Progenitor cell of endocrine pancreas (in vitro differentiated cells): ENCODE measurements at regions not wholly inside any gene's neighbourhood (a gene's known extent, or its start where the extent isn't known, plus 50 kb on each side); places are given as distances from the start of the nearest gene placed in this dataset.

Source experiments
- DNase-seq: peaks from one replicate; pipeline ENCODE4 v3.0.0; 2021; ENCODE audit warnings: low spot score; ENCODE audit not compliant: unreplicated experiment
- H3K27ac Mint-ChIP-seq: 2 replicates; pipeline ENCODE4 v1.8.0; 2021; ENCODE audit warnings: mild to moderate bottlenecking, moderate library complexity, mixed read lengths
- H3K27me3 Mint-ChIP-seq: 2 replicates; pipeline ENCODE4 v1.8.0; 2021; ENCODE audit warnings: mixed read lengths
- H3K36me3 Mint-ChIP-seq: 2 replicates; pipeline ENCODE4 v1.8.0; 2022; ENCODE audit warnings: mixed read lengths; ENCODE audit not compliant: insufficient read depth
- H3K4me1 Mint-ChIP-seq: 2 replicates; pipeline ENCODE4 v1.8.0; 2021; ENCODE audit warnings: low read depth, mixed read lengths
- H3K4me3 Mint-ChIP-seq: 2 replicates; pipeline ENCODE4 v1.8.0; 2021; ENCODE audit warnings: low read depth, mild to moderate bottlenecking, moderate library complexity, mixed read lengths
- H3K9me3 Mint-ChIP-seq: 2 replicates; pipeline ENCODE4 v1.8.0; 2021; ENCODE audit warnings: low read depth, mixed read lengths
- TF ChIP-seq, protein P1 (sequence below): fragments of 200-600 bp; sonication (generic); IDR thresholded peaks from one replicate; pipeline ENCODE4 v1.5.0; 2021; ENCODE audit warnings: antibody characterized with exemption, mild to moderate bottlenecking; ENCODE audit not compliant: unreplicated experiment

DNA sequence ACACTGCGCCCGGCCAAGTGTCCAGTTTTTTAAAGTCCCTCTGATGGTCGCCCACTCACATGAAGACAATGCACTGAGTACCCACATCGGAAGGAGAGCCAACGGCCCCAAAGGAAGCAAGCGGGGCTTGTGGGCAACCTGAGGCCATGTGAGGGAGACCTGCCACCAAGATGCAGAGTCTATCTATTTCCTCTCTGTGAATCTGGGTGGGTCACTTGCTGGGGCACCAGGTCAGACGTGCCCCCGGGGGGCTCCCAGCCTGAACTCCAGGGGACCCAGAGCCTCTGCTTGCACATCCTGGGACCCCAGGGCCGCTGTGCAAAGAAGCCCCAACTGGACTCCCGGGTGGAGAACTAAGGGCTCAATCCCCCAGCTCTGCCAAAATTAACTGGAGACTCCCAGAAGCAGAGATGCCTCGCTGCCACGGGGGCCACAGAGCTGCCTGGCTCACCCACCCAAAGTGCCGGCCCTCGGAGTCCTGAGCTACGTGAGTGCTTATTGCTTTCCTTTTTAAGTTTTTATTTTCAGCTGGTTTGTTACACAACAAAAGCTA is 106.4 kb downstream of the BRD1 start:
- no peaks in the 10 kb centered on the region for H3K36me3 Mint-ChIP-seq
- no peak for DNase-seq
- no peaks in the 10 kb centered on the region for H3K9me3 Mint-ChIP-seq
- TF ChIP-seq, protein P1, sequence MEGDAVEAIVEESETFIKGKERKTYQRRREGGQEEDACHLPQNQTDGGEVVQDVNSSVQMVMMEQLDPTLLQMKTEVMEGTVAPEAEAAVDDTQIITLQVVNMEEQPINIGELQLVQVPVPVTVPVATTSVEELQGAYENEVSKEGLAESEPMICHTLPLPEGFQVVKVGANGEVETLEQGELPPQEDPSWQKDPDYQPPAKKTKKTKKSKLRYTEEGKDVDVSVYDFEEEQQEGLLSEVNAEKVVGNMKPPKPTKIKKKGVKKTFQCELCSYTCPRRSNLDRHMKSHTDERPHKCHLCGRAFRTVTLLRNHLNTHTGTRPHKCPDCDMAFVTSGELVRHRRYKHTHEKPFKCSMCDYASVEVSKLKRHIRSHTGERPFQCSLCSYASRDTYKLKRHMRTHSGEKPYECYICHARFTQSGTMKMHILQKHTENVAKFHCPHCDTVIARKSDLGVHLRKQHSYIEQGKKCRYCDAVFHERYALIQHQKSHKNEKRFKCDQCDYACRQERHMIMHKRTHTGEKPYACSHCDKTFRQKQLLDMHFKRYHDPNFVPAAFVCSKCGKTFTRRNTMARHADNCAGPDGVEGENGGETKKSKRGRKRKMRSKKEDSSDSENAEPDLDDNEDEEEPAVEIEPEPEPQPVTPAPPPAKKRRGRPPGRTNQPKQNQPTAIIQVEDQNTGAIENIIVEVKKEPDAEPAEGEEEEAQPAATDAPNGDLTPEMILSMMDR: no peak
- H3K27ac Mint-ChIP-seq: no peak overlapping the region
- peaks cover 62% of the 10 kb centered on the region for H3K27me3 Mint-ChIP-seq
- no peak overlapping the region for H3K4me3 Mint-ChIP-seq
- H3K4me1 Mint-ChIP-seq: no peaks in the 10 kb centered on the region

- Mint-ChIP-seq H3K36me3 (no peaks in the 10 kb centered on the region), H3K4me1 (no peaks in the 10 kb centered on the region), H3K9me3 (no peaks in the 10 kb centered on the region), H3K27me3 (peaks cover 60% of the 10 kb centered on the region), H3K27ac (no peak overlapping the region), H3K4me3 (no peak overlapping the region)
- TF ChIP-seq, protein P1: no peak
- DNase-seq: no peak
Observed at GRCh38 chr22:49720279-49720959, 107.3 kb downstream of the BRD1 start.

DNA sequence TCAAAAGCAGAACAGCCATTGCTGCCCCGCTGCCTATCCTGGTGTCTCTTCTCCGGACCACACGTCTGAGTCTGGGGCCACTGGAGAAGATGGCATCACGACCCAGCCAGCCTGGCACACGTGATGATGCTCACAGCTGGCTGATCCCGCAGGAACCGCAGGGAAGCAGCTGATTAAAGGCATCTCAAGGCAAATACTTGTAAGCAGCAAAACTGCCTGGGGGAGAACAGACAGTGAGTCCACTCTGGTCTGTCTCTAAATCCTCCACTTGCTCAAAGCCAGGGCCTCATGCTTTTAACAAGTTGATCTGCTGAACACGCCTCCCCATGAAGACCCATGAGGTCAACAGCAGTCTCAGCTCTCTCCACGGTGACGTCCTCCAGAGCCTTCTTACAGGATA is 108.6 kb downstream of the BRD1 start:
- no peak overlapping the region for H3K4me3 Mint-ChIP-seq
- no peaks in the 10 kb centered on the region for H3K4me1 Mint-ChIP-seq
- peaks cover 64% of the 10 kb centered on the region for H3K27me3 Mint-ChIP-seq
- H3K27ac Mint-ChIP-seq: no peak overlapping the region
- DNase-seq: no peak
- TF ChIP-seq, protein P1: no peak
- no peaks in the 10 kb centered on the region for H3K36me3 Mint-ChIP-seq
- no peaks in the 10 kb centered on the region for H3K9me3 Mint-ChIP-seq

DNA sequence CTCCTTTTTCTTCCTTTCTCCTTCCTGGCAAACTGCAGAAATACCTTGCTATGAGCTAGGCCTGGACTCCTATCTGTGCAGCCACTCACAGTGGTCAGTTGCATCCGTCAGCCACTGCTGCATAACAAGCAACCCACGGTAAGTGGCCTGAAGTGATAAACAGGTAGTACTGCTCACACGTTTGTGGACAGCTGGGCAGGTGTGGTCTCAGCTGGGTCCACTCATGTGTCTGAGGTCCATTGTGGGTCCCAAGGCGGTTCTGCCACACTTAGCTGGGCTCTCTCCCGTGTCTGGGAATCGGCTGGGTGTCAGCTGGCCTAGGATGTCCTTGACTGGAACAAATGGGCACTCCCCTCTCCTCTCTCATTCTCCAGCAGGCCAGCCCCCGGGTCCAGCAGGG is 109.3 kb downstream of the BRD1 start:
- Mint-ChIP-seq H3K9me3 (no peaks in the 10 kb centered on the region), H3K4me1 (no peaks in the 10 kb centered on the region), H3K27me3 (peaks cover 63% of the 10 kb centered on the region), H3K36me3 (no peaks in the 10 kb centered on the region), H3K4me3 (no peak overlapping the region), H3K27ac (no peak overlapping the region)
- TF ChIP-seq, protein P1: no peak
- DNase-seq: no peak

DNA sequence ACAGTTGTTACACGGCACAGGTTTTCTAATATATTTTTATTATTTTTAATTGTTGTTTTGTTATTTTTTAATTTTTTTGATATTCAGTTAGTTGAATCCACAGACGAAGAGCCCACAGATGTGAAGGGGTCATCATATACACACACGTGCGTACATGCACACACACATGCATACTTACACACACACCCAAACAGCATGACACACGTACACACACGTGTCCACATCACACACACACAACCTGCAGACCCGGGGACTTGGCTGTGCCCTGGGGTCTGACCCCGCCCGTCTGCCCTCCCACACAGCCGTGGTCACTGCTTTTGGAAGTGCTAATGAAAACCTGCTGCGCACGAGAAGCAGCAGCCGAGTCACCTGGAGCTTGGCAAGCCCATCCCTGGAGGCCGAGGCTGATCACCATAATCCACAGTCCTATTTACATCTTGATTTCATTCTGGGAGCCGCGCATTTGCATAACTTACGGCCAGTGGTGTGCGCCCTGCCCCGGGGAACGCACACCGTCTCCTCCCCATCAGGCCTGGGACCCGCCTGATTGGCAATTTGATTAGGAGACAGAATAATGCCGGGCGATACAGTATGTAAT is 110.3 kb downstream of the BRD1 start:
- no peak overlapping the region for H3K27ac Mint-ChIP-seq
- TF ChIP-seq, protein P1: no peak
- no peaks in the 10 kb centered on the region for H3K4me1 Mint-ChIP-seq
- H3K36me3 Mint-ChIP-seq: no peaks in the 10 kb centered on the region
- DNase-seq: no peak
- H3K27me3 Mint-ChIP-seq: peaks cover 65% of the 10 kb centered on the region
- H3K4me3 Mint-ChIP-seq: no peak overlapping the region
- no peaks in the 10 kb centered on the region for H3K9me3 Mint-ChIP-seq
